WERI-Rb-1 (cell line): ENCODE measurements at regions not wholly inside any gene's neighbourhood (a gene's known extent, or its start where the extent isn't known, plus 50 kb on each side); places are given as distances from the start of the nearest gene placed in this dataset.
A peak's percentile ranks its signal among the peaks of the same experiment; 100 is the strongest.

Experiments used
- DNase-seq: peaks from one replicate; pipeline ENCODE4 v3.0.0-alpha.2; 2020
- H3K27ac ChIP-seq: fragments of 250-450 bp; sonication (Bioruptor Pico); 2 replicates; pipeline ENCODE4 v1.5.1; 2020; ENCODE audit warnings: mild to moderate bottlenecking, moderate library complexity
- H3K27me3 ChIP-seq: fragments of 250-450 bp; sonication (Bioruptor Pico); 2 replicates; pipeline ENCODE4 v1.5.1; 2021; ENCODE audit warnings: mild to moderate bottlenecking, low read depth, moderate library complexity; ENCODE audit not compliant: insufficient read depth, severe bottlenecking
- H3K36me3 ChIP-seq: fragments of 250-450 bp; sonication (Bioruptor Pico); 2 replicates; pipeline ENCODE4 v1.5.1; 2020; ENCODE audit warnings: mild to moderate bottlenecking, moderate library complexity
- H3K4me3 ChIP-seq: 2 replicates; pipeline ENCODE4 v1.5.1; 2011; ENCODE audit warnings: low read depth, mild to moderate bottlenecking, control low read depth, low read length
- H3K9me3 ChIP-seq: fragments of 250-450 bp; sonication (Bioruptor Pico); 2 replicates; pipeline ENCODE4 v1.5.1; 2021; ENCODE audit warnings: mild to moderate bottlenecking, moderate library complexity; ENCODE audit not compliant: severe bottlenecking
- TF ChIP-seq, protein P1 (sequence below): IDR thresholded peaks from 2 replicates; pipeline ENCODE4 v1.5.1; 2011; ENCODE audit warnings: low read depth, mild to moderate bottlenecking, control low read depth, inconsistent platforms, low read length

DNA sequence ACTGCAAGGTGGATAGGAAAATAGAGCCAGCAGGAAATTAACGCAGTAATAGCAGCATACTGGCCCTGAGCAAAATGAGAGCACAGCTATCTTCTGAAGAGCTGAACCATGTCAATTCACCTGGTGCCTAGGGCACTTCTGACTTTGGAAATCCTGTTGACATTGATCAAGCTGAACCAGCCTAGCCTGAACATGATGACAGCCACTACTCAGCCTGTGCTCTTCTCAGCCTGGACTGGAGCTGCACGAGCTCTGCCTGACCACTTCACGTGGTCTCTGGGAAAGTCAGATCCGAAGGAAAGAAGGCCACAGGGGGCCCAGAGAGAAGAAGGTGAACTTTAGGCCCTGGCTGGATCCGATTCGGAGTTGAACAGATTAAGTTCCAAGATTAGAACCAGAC is 421.9 kb downstream of the LPIN1 start:
- no peak overlapping the region for H3K27ac ChIP-seq
- H3K4me3 ChIP-seq, result no peak overlapping the region
- no peak for DNase-seq
- H3K36me3 ChIP-seq, result no peaks in the 10 kb centered on the region
- TF ChIP-seq, protein P1, sequence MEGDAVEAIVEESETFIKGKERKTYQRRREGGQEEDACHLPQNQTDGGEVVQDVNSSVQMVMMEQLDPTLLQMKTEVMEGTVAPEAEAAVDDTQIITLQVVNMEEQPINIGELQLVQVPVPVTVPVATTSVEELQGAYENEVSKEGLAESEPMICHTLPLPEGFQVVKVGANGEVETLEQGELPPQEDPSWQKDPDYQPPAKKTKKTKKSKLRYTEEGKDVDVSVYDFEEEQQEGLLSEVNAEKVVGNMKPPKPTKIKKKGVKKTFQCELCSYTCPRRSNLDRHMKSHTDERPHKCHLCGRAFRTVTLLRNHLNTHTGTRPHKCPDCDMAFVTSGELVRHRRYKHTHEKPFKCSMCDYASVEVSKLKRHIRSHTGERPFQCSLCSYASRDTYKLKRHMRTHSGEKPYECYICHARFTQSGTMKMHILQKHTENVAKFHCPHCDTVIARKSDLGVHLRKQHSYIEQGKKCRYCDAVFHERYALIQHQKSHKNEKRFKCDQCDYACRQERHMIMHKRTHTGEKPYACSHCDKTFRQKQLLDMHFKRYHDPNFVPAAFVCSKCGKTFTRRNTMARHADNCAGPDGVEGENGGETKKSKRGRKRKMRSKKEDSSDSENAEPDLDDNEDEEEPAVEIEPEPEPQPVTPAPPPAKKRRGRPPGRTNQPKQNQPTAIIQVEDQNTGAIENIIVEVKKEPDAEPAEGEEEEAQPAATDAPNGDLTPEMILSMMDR, result no peak
- no peaks in the 10 kb centered on the region for H3K27me3 ChIP-seq
- no peaks in the 10 kb centered on the region for H3K9me3 ChIP-seq

DNA sequence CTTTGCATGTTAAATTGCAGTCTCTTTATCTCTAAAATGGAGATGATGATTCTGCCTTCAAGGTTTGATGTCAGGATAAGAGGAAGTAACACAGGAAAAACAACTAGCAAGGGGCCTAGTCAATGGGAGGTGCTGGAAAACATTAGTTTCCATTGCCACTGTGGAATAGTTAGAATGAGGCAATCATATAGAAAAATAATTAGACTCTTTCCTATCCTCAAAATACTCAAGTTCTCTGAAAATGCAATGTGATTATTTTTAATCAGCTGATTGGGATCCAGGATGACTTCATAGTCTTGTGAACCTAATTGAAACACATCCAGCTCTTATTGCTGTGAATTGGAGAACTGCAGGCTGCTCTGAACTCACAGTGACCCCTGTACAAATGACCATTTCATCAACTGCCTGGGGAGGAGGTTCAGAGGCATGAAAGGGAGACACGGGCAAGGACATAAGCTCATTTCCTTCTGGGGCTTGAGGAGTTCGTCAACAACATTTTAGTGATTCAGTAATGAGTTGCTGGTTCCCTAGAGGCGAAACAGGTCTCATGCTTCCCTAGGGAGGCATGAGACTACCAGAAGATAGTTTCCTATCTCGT is 422.5 kb downstream of the LPIN1 start:
- TF ChIP-seq, protein P1, result no peak
- DNase-seq, result no peak
- no peak overlapping the region for H3K27ac ChIP-seq
- no peaks in the 10 kb centered on the region for H3K27me3 ChIP-seq
- H3K36me3 ChIP-seq, result no peaks in the 10 kb centered on the region
- H3K9me3 ChIP-seq, result no peaks in the 10 kb centered on the region
- no peak overlapping the region for H3K4me3 ChIP-seq

DNA sequence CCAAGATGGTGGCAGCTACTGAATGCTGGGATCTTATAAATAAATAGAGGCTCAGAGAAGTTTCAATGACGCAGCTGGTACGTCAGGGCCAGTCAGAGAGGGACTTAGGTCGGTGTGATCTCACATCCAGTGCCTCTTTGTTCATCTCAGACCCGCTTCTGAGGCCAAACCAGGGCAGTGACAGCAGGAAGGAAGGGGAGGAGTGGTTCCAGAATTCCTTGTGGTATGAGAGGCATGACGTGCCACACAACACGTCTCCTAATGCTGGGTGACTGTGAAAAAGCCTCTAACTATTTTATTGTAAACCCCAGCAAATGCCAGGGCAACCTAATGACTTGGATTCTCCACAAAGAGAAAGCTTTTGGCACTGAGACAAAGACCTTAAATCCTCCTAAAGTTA is 423.3 kb downstream of the LPIN1 start:
- H3K9me3 ChIP-seq, result no peaks in the 10 kb centered on the region
- TF ChIP-seq, protein P1, result no peak
- no peaks in the 10 kb centered on the region for H3K27me3 ChIP-seq
- no peak overlapping the region for H3K4me3 ChIP-seq
- no peak for DNase-seq
- no peaks in the 10 kb centered on the region for H3K36me3 ChIP-seq
- H3K27ac ChIP-seq, result no peak overlapping the region

DNA sequence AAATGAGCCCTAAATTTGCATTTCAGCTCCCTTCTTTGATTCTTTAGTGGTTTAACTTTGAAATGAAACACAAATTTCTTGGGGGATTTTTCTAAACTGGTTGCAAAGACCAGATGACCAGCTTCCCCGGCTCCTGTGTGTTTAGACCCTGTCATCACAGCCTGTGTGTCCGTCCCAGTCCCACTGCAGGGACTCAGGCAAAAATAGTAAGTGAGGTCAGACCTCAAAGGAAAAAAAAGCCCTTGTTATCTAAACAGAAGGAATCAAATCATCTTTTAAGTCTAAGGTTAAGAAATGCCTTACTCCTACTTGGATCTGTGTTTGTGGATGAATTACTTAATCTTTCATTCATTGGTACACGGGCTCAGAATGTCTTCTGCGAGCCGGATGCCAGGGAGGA is 423.7 kb downstream of the LPIN1 start:
- H3K27ac ChIP-seq, result no peak overlapping the region
- DNase-seq, result no peak
- H3K9me3 ChIP-seq, result no peaks in the 10 kb centered on the region
- H3K27me3 ChIP-seq, result no peaks in the 10 kb centered on the region
- TF ChIP-seq, protein P1, result no peak
- no peak overlapping the region for H3K4me3 ChIP-seq
- H3K36me3 ChIP-seq, result no peaks in the 10 kb centered on the region

DNA sequence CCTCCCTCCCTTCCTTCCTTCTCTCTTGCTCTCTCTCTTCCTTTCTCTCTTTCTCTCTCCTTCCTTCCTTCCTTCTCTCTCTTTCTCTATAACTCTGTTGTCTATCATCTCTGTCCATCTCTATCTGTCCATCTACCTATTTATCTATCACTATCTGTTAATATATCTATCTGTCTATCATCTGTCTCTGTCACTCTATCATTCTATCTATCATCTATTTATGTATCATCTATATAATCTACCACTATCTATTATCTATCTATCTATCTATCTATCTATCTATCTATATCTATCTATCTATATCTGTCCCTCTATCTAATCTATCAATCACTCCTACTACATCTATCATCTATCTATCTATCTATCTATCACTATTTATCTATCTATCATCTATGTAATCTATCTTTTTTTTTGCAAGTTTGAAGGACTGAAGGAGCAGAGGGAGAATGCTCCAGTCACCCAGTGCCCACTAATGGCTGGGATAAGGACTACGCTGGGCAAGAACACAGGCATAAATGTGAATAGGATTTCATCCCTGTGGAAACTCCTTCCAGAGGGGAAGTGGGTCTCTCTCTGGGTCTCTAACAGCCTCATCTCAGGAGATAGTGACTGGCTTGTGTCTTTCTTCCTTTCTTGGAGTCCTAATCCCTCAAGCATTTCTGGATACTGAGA is 427.0 kb downstream of the LPIN1 start:
- Histone ChIP-seq H3K36me3 (no peaks in the 10 kb centered on the region), H3K9me3 (no peaks in the 10 kb centered on the region), H3K4me3 (no peak overlapping the region), H3K27me3 (no peaks in the 10 kb centered on the region), H3K27ac (no peak overlapping the region)
- TF ChIP-seq, protein P1, result peak; percentile 58
- DNase-seq, result no peak

DNA sequence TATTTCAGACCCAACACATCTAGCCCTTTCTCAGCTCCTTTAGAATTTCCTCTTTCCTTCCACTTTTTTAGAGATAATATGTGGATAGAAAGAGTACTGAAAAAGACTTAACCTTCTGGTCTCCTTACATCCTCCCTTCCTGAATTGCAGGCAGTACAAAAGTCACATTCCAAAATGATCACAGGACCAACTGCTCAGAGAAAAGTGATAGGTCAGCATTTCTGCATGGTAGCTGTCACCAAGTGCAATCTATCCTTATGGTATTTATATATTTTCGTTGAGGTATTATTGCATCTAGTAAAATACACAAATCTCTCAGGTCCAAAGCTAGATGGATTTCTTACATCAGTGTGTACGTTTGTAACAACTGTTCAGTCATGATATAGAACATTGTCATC is 427.5 kb downstream of the LPIN1 start:
- no peaks in the 10 kb centered on the region for H3K9me3 ChIP-seq
- TF ChIP-seq, protein P1, result no peak
- no peak overlapping the region for H3K4me3 ChIP-seq
- H3K36me3 ChIP-seq, result no peaks in the 10 kb centered on the region
- DNase-seq, result no peak
- no peaks in the 10 kb centered on the region for H3K27me3 ChIP-seq
- H3K27ac ChIP-seq, result no peak overlapping the region
